HL-60 (cell line): ENCODE measurements at regions not wholly inside any gene's neighbourhood (a gene's known extent, or its start where the extent isn't known, plus 50 kb on each side); places are given as distances from the start of the nearest gene placed in this dataset.
"Not testable (repeated sequence)": the region's sequence is repeated elsewhere in the genome, so short reads cannot be mapped to it uniquely, and the experiment has no call there.

Experiments used
- DNase-seq, 2 experiments: peaks; one replicate each; pipeline ENCODE4 v3.0.0-alpha.2; 2010 to 2020; ENCODE audit warnings: low read depth in 1 of 2, low spot score in 1 of 2
- H3K27ac ChIP-seq: fragments of 250-450 bp; sonication (Bioruptor Pico); replicated peaks from 2 replicates; pipeline ENCODE4 v1.5.1; 2020; ENCODE audit warnings: mild to moderate bottlenecking, moderate library complexity
- H3K27me3 ChIP-seq: fragments of 250-450 bp; sonication (Bioruptor Pico); 2 replicates; pipeline ENCODE4 v1.5.1; 2021; ENCODE audit warnings: mild to moderate bottlenecking, moderate library complexity; ENCODE audit not compliant: insufficient read depth, poor library complexity, severe bottlenecking
- H3K4me3 ChIP-seq: replicated peaks from 2 replicates; pipeline ENCODE4 v1.5.1; 2011; ENCODE audit warnings: mild to moderate bottlenecking, control low read depth, low read length; ENCODE audit not compliant: insufficient read depth
- CTCF ChIP-seq: IDR thresholded peaks from one replicate; pipeline ENCODE4 v1.5.1; 2011; ENCODE audit warnings: low read length, control low read depth, inconsistent platforms; ENCODE audit not compliant: insufficient read depth
- GABPA ChIP-seq: IDR thresholded peaks from 2 replicates; pipeline ENCODE4 v1.6.1; 2012; ENCODE audit warnings: low read depth
- POLR2AphosphoS5 ChIP-seq: IDR thresholded peaks from 2 replicates; pipeline ENCODE4 v1.6.1; 2012; ENCODE audit warnings: low read depth
- REST ChIP-seq: IDR thresholded peaks from 2 replicates; pipeline ENCODE4 v1.6.1; 2012; ENCODE audit warnings: low read depth; ENCODE audit not compliant: insufficient replicate concordance
- SPI1 ChIP-seq: IDR thresholded peaks from 2 replicates; pipeline ENCODE4 v1.6.1; 2012; ENCODE audit warnings: low read depth, mild to moderate bottlenecking, borderline replicate concordance

- TF ChIP-seq POLR2AphosphoS5, result no peak
- no peak for TF ChIP-seq SPI1
- H3K27ac ChIP-seq, result no peak overlapping the region
- no peaks in the 10 kb centered on the region for H3K27me3 ChIP-seq
- no peak overlapping the region for H3K4me3 ChIP-seq
- DNase-seq, result no peak
Measured at GRCh38 chr4:94141001-94141400, 66.7 kb upstream of the SMARCAD1 start.

DNA sequence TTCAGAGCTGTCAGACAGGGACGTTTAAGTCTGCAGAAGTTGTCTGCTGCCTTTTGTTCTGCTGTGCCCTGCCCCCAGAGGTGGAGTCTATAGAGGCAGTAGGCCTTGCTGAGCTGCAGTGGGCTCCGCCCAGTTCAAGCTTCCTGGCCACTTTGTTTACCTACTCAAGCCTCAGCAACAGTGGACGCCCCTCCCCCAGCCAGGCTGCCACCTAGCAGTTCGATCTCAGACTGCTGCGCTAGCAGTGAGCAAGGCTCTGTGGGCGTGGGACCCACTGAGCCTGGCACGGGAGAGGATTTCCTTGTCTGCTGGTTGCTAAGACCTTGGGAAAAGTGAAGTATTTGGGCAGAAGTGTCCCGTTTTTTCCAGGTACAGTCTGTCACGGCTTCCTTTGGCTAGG lies 59.6 kb upstream of the SMARCAD1 start:
- not testable (repeated sequence) for H3K4me3 ChIP-seq, DNase-seq, H3K27ac ChIP-seq, H3K27me3 ChIP-seq

- no peaks in the 10 kb centered on the region for H3K27me3 ChIP-seq
- no peak overlapping the region for H3K27ac ChIP-seq
- no peak for DNase-seq
- TF ChIP-seq REST (no peak), POLR2AphosphoS5 (no peak), CTCF (no peak), GABPA (no peak), SPI1 (no peak)
- no peak overlapping the region for H3K4me3 ChIP-seq
Measured at GRCh38 chr4:94152466-94152865, 55.2 kb upstream of the SMARCAD1 start.

- not testable (repeated sequence) for H3K27ac ChIP-seq, DNase-seq, H3K27me3 ChIP-seq, H3K4me3 ChIP-seq
Measured at GRCh38 chr4:94155404-94155803, 52.3 kb upstream of the SMARCAD1 start.

- H3K27me3 ChIP-seq, result no peaks in the 10 kb centered on the region
- H3K27ac ChIP-seq, result no peak overlapping the region
- TF ChIP-seq REST (no peak), CTCF (no peak), GABPA (no peak), SPI1 (no peak), POLR2AphosphoS5 (no peak)
- no peak for DNase-seq
- H3K4me3 ChIP-seq, result no peak overlapping the region
Measured at GRCh38 chr4:94156826-94157225, 50.8 kb upstream of the SMARCAD1 start.
